Astrocyte (in vitro differentiated cells and primary cell): ENCODE measurements at regions not wholly inside any gene's neighbourhood (a gene's known extent, or its start where the extent isn't known, plus 50 kb on each side); places are given as distances from the start of the nearest gene placed in this dataset.

Source experiments
- DNase-seq: peaks from one replicate; pipeline ENCODE4 v3.0.0-alpha.2; 2010; ENCODE audit warnings: low read depth
- FAIRE-seq: peaks from 2 replicates; lab custom pipeline; 2011; peaks lifted over from hg19 to GRCh38; lab: Jason Lieb, UNC
- H2AFZ ChIP-seq: 2 replicates; pipeline ENCODE4 v1.6.0; 2012; ENCODE audit warnings: low read depth, low read length, inconsistent platforms
- H3K27ac ChIP-seq: 2 replicates; pipeline ENCODE4 v1.5.1; 2011; ENCODE audit warnings: low read depth, low read length, inconsistent platforms
- H3K27me3 ChIP-seq: 2 replicates; pipeline ENCODE4 v1.6.0; 2011; ENCODE audit warnings: low read length, inconsistent platforms; ENCODE audit not compliant: insufficient read depth
- H3K36me3 ChIP-seq: 2 replicates; pipeline ENCODE4 v1.5.1; 2011; ENCODE audit warnings: low read length, inconsistent platforms; ENCODE audit not compliant: insufficient read depth
- H3K4me1 ChIP-seq: 2 replicates; pipeline ENCODE4 v1.5.1; 2011; ENCODE audit warnings: low read length, inconsistent platforms; ENCODE audit not compliant: insufficient read depth
- H3K4me2 ChIP-seq: 2 replicates; pipeline ENCODE4 v1.6.0; 2012; ENCODE audit warnings: low read length, inconsistent platforms
- H3K4me3 ChIP-seq: 2 replicates; pipeline ENCODE4 v1.5.1; 2011; ENCODE audit warnings: low read depth, mild to moderate bottlenecking, low read length, inconsistent platforms; ENCODE audit not compliant: insufficient read depth
- H3K79me2 ChIP-seq: 2 replicates; pipeline ENCODE4 v1.6.0; 2012; ENCODE audit warnings: mild to moderate bottlenecking, low read length, inconsistent platforms; ENCODE audit not compliant: insufficient read depth
- H3K9ac ChIP-seq: 2 replicates; pipeline ENCODE4 v1.6.0; 2012; ENCODE audit warnings: mild to moderate bottlenecking, low read length, inconsistent platforms
- H3K9me3 ChIP-seq: 2 replicates; pipeline ENCODE4 v1.5.1; 2012; ENCODE audit warnings: low read depth, mild to moderate bottlenecking, low read length, inconsistent platforms; ENCODE audit not compliant: insufficient read depth
- H4K20me1 ChIP-seq: 2 replicates; pipeline ENCODE4 v1.6.0; 2012; ENCODE audit warnings: low read length, inconsistent platforms; ENCODE audit not compliant: insufficient read depth
- H3K27ac Mint-ChIP-seq: one replicate; pipeline ENCODE4 v1.8.0; 2021; ENCODE audit warnings: mild to moderate bottlenecking, mixed read lengths; ENCODE audit not compliant: unreplicated experiment
- H3K27me3 Mint-ChIP-seq: one replicate; pipeline ENCODE4 v1.8.0; 2021; ENCODE audit warnings: low read depth, mixed read lengths; ENCODE audit not compliant: unreplicated experiment
- H3K36me3 Mint-ChIP-seq: one replicate; pipeline ENCODE4 v1.8.0; 2021; ENCODE audit warnings: low read depth, mixed read lengths; ENCODE audit not compliant: unreplicated experiment
- H3K4me1 Mint-ChIP-seq: one replicate; pipeline ENCODE4 v1.8.0; 2021; ENCODE audit warnings: low read depth, mixed read lengths; ENCODE audit not compliant: unreplicated experiment
- H3K4me3 Mint-ChIP-seq: one replicate; pipeline ENCODE4 v1.8.0; 2021; ENCODE audit warnings: mild to moderate bottlenecking, moderate library complexity, mixed read lengths; ENCODE audit not compliant: unreplicated experiment
- H3K9me3 Mint-ChIP-seq: one replicate; pipeline ENCODE4 v1.8.0; 2021; ENCODE audit warnings: mild to moderate bottlenecking, mixed read lengths; ENCODE audit not compliant: unreplicated experiment
- EZH2 ChIP-seq: IDR thresholded peaks from 2 replicates; pipeline ENCODE4 v1.6.1; 2012; ENCODE audit warnings: mild to moderate bottlenecking, low read length, inconsistent platforms; ENCODE audit not compliant: insufficient read depth
- TF ChIP-seq, protein P1 (sequence below): IDR thresholded peaks from 2 replicates; pipeline ENCODE4 v1.5.1; 2011; ENCODE audit warnings: low read depth, mild to moderate bottlenecking, inconsistent platforms, low read length, moderate library complexity; ENCODE audit not compliant: insufficient read depth

DNA sequence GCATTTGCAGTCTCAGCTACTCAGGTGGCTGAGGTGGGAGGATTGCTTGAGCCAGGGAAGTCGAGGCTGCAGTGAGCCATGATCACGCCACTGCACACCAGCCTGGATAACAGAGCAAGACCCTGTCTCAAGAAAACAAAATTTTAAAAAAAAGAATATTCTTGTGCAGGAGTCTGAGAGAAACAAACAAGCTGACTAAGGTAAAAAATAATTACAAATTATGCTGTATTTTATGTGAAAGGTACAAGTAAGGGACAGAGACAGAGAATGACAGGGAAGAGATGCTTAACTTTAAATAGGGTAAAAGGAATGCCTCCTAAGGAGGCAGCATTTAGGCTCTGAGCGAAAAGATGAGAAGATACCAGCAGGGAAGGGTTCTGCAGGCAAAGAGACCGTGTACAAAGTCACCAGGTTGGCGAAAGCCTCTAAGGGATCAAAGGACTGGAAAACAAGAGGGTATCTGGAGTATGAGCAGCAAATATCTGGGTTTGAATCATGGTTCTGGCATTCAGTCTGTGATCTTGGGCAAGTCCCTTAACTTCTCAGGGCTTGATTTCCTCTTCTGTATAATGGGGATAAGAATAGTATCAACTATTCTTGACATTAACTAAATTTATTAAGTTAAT lies 106.2 kb upstream of the RHOBTB1 start:
- H3K27me3 ChIP-seq: no peaks in the 10 kb centered on the region
- H3K4me3 ChIP-seq: no peak overlapping the region
- H3K27ac ChIP-seq: no peak overlapping the region
- FAIRE-seq (no peak), DNase-seq (no peak)
- no peak overlapping the region for H2AFZ ChIP-seq
- Mint-ChIP-seq H3K4me1 (no peaks in the 10 kb centered on the region), H3K36me3 (no peaks in the 10 kb centered on the region), H3K9me3 (peaks cover 2% of the 10 kb centered on the region), H3K4me3 (no peak overlapping the region), H3K27ac (no peak overlapping the region), H3K27me3 (no peaks in the 10 kb centered on the region)
- H4K20me1 ChIP-seq: no peaks in the 10 kb centered on the region
- TF ChIP-seq, protein P1, sequence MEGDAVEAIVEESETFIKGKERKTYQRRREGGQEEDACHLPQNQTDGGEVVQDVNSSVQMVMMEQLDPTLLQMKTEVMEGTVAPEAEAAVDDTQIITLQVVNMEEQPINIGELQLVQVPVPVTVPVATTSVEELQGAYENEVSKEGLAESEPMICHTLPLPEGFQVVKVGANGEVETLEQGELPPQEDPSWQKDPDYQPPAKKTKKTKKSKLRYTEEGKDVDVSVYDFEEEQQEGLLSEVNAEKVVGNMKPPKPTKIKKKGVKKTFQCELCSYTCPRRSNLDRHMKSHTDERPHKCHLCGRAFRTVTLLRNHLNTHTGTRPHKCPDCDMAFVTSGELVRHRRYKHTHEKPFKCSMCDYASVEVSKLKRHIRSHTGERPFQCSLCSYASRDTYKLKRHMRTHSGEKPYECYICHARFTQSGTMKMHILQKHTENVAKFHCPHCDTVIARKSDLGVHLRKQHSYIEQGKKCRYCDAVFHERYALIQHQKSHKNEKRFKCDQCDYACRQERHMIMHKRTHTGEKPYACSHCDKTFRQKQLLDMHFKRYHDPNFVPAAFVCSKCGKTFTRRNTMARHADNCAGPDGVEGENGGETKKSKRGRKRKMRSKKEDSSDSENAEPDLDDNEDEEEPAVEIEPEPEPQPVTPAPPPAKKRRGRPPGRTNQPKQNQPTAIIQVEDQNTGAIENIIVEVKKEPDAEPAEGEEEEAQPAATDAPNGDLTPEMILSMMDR: no peak
- TF ChIP-seq EZH2: no peak
- H3K9me3 ChIP-seq: no peaks in the 10 kb centered on the region
- H3K36me3 ChIP-seq: no peaks in the 10 kb centered on the region
- no peak overlapping the region for H3K9ac ChIP-seq
- H3K79me2 ChIP-seq: no peaks in the 10 kb centered on the region
- no peaks in the 10 kb centered on the region for H3K4me1 ChIP-seq
- H3K4me2 ChIP-seq: no peak overlapping the region

DNA sequence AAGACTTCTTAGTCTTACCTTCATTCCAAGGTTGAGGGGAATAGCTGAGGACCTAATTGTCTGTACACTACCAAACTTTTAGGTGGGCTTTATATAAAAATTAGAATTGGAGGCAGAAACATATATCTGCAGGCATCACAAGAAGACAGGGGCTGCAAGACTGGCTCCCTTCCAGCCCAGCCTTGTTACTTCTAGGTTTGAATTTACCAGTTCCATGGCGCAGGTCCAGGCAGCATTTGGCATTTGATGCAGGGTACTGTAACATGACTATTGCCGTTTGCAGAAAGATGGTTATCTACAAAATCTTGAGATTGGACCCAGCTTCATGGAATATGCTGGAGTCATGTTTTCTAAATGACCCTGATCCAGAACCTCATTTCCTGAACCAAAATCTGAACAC lies 105.4 kb upstream of the RHOBTB1 start:
- Mint-ChIP-seq H3K4me3 (no peak overlapping the region), H3K36me3 (no peaks in the 10 kb centered on the region), H3K4me1 (no peaks in the 10 kb centered on the region), H3K27ac (no peak overlapping the region), H3K9me3 (peaks cover 2% of the 10 kb centered on the region), H3K27me3 (no peaks in the 10 kb centered on the region)
- Histone ChIP-seq H3K79me2 (no peaks in the 10 kb centered on the region), H4K20me1 (no peaks in the 10 kb centered on the region), H3K36me3 (no peaks in the 10 kb centered on the region), H3K9ac (no peak overlapping the region), H3K4me3 (no peak overlapping the region), H3K4me1 (no peaks in the 10 kb centered on the region), H3K27ac (no peak overlapping the region), H2AFZ (no peak overlapping the region), H3K4me2 (no peak overlapping the region), H3K9me3 (no peaks in the 10 kb centered on the region), H3K27me3 (no peaks in the 10 kb centered on the region)
- TF ChIP-seq, protein P1: no peak
- TF ChIP-seq EZH2: no peak
- FAIRE-seq (no peak), DNase-seq (no peak)

DNA sequence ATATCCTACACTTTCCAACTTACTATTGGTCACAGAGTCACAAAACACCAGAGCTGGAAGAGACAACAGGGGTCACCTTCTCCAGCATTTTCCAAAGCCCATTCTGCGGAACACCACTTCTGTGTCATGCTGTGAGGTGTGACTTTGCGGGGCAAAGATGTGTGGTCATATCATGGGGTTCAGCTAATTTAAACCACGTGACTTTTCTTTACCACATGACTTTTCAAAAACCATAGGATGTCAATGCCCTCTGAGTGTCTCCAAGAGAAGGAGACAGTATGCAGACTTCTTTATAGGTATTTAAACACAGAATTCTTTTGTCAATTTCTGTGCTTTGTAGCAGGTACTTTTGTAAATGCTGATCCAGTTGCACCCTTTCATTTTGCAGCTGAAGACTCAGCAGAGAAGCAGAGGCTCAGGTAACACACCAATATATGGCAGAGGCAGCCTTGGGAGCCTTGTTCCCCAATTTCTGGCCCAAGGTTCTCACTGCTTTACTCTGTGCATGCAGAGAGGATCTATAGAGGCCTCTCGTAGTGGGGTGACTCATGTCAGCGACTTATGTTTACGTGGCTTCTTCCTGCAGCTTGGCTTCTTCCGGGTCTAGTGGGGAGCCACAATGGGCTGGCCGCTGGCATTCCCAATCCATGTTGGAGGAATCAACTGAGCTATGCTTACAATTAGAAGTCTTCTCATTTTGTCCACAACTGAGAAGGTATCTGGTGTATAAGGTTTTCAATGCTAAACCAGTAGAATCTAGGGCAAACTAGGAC lies 104.0 kb upstream of the RHOBTB1 start:
- Histone ChIP-seq H3K36me3 (no peaks in the 10 kb centered on the region), H2AFZ (no peak overlapping the region), H3K27me3 (no peaks in the 10 kb centered on the region), H3K79me2 (no peaks in the 10 kb centered on the region), H3K9ac (no peak overlapping the region), H3K4me2 (no peak overlapping the region), H3K9me3 (no peaks in the 10 kb centered on the region), H3K4me1 (no peaks in the 10 kb centered on the region), H4K20me1 (no peaks in the 10 kb centered on the region), H3K4me3 (no peak overlapping the region), H3K27ac (no peak overlapping the region)
- TF ChIP-seq, protein P1: no peak
- TF ChIP-seq EZH2: no peak
- Mint-ChIP-seq H3K36me3 (no peaks in the 10 kb centered on the region), H3K27me3 (no peaks in the 10 kb centered on the region), H3K4me1 (no peaks in the 10 kb centered on the region), H3K27ac (no peak overlapping the region), H3K4me3 (no peak overlapping the region), H3K9me3 (peaks cover 2% of the 10 kb centered on the region)
- no peak for FAIRE-seq
- no peak for DNase-seq
